Muscle of leg (tissue), 3 donors: ENCODE measurements at regions not wholly inside any gene's neighbourhood (a gene's known extent, or its start where the extent isn't known, plus 50 kb on each side); places are given as distances from the start of the nearest gene placed in this dataset.
A peak's percentile ranks its signal among the peaks of the same experiment; 100 is the strongest.

Experiments used
- DNase-seq: peaks from one replicate; pipeline ENCODE4 v3.0.0; 2013
- H3K27ac ChIP-seq: one replicate; pipeline ENCODE4 v1.5.1; 2013; ENCODE audit warnings: mild to moderate bottlenecking, low read length, control low read depth
- H3K27me3 ChIP-seq: one replicate; pipeline ENCODE4 v1.6.1; 2013; ENCODE audit warnings: low read length; ENCODE audit not compliant: control insufficient read depth, insufficient read depth
- H3K36me3 ChIP-seq: one replicate; pipeline ENCODE4 v1.6.1; 2013; ENCODE audit warnings: low read length; ENCODE audit not compliant: control insufficient read depth, insufficient read depth
- H3K4me1 ChIP-seq: one replicate; pipeline ENCODE4 v1.6.1; 2013; ENCODE audit warnings: low read length; ENCODE audit not compliant: control insufficient read depth, insufficient read depth
- H3K4me3 ChIP-seq: one replicate; pipeline ENCODE4 v1.5.1; 2013; ENCODE audit warnings: low read length, control low read depth
- H3K9me3 ChIP-seq: replicated peaks from 2 replicates; pipeline ENCODE4 v1.6.1; 2013; ENCODE audit warnings: low read depth, low read length; ENCODE audit not compliant: control insufficient read depth
- WGBS: methylation state at CpG from one replicate; pipeline ENCODE4 v1.1.5; 2013; ENCODE audit warnings: missing lambda C conversion rate; ENCODE audit not compliant: insufficient coverage; 5-methylcytosine and 5-hydroxymethylcytosine counted together

GRCh38 chr20:55173601-55174000 lies 698.2 kb downstream of the DOK5 start:
- Histone ChIP-seq H3K27ac (no peak overlapping the region), H3K4me3 (no peak overlapping the region), H3K9me3 (no peaks in the 10 kb centered on the region), H3K36me3 (no peaks in the 10 kb centered on the region), H3K27me3 (no peaks in the 10 kb centered on the region), H3K4me1 (no peaks in the 10 kb centered on the region)
- DNase-seq: no peak
- 75% methylated on average over 1 of the region's 1 CpG for WGBS

- no peak overlapping the region for H3K27ac ChIP-seq
- no peak for DNase-seq
Measured at GRCh38 chr20:55172310-55173002, 697.1 kb downstream of the DOK5 start.

GRCh38 chr20:55166063-55166462 lies 690.7 kb downstream of the DOK5 start:
- H3K27me3 ChIP-seq: no peaks in the 10 kb centered on the region
- WGBS: no CpG with 5 or more reads among the region's 2 CpGs
- no peaks in the 10 kb centered on the region for H3K36me3 ChIP-seq
- no peak overlapping the region for H3K4me3 ChIP-seq
- DNase-seq: no peak
- no peak overlapping the region for H3K27ac ChIP-seq
- H3K4me1 ChIP-seq: no peaks in the 10 kb centered on the region
- H3K9me3 ChIP-seq: no peaks in the 10 kb centered on the region

More at GRCh38 chr20:55172310-55173002, 697.1 kb downstream of the DOK5 start:
- Histone ChIP-seq H3K27me3 (no peaks in the 10 kb centered on the region), H3K4me1 (no peaks in the 10 kb centered on the region), H3K36me3 (no peaks in the 10 kb centered on the region), H3K9me3 (no peaks in the 10 kb centered on the region), H3K4me3 (no peak overlapping the region)
- WGBS: no CpG with 5 or more reads among the region's 4 CpGs

- no CpG with 5 or more reads among the region's 1 CpG for WGBS
- no peaks in the 10 kb centered on the region for H3K36me3 ChIP-seq
Measured at GRCh38 chr20:55160996-55161395, 685.6 kb downstream of the DOK5 start.

GRCh38 chr20:55160037-55160436 lies 684.6 kb downstream of the DOK5 start:
- DNase-seq: no peak
- no peaks in the 10 kb centered on the region for H3K9me3 ChIP-seq
- H3K27ac ChIP-seq: no peak overlapping the region
- no peaks in the 10 kb centered on the region for H3K27me3 ChIP-seq
- H3K4me1 ChIP-seq: no peaks in the 10 kb centered on the region
- H3K36me3 ChIP-seq: no peaks in the 10 kb centered on the region
- WGBS: no CpG with 5 or more reads among the region's 3 CpGs
- H3K4me3 ChIP-seq: no peak overlapping the region

More at GRCh38 chr20:55160996-55161395, 685.6 kb downstream of the DOK5 start:
- Histone ChIP-seq H3K4me3 (no peak overlapping the region), H3K27me3 (no peaks in the 10 kb centered on the region), H3K4me1 (no peaks in the 10 kb centered on the region), H3K27ac (no peak overlapping the region), H3K9me3 (no peaks in the 10 kb centered on the region)
- no peak for DNase-seq

GRCh38 chr20:55159230-55159629 lies 683.8 kb downstream of the DOK5 start:
- WGBS: no CpG with 5 or more reads among the region's 3 CpGs
- no peaks in the 10 kb centered on the region for H3K27me3 ChIP-seq
- H3K36me3 ChIP-seq: no peaks in the 10 kb centered on the region
- H3K4me3 ChIP-seq: no peak overlapping the region
- no peaks in the 10 kb centered on the region for H3K4me1 ChIP-seq
- H3K27ac ChIP-seq: no peak overlapping the region
- no peak for DNase-seq
- no peaks in the 10 kb centered on the region for H3K9me3 ChIP-seq

GRCh38 chr20:55158446-55158845 lies 683.1 kb downstream of the DOK5 start:
- WGBS: no CpG with 5 or more reads among the region's 2 CpGs

GRCh38 chr20:55155360-55155759 lies 680.0 kb downstream of the DOK5 start:
- Histone ChIP-seq H3K36me3 (no peaks in the 10 kb centered on the region), H3K4me3 (no peak overlapping the region), H3K27me3 (no peaks in the 10 kb centered on the region), H3K9me3 (no peaks in the 10 kb centered on the region), H3K4me1 (no peaks in the 10 kb centered on the region), H3K27ac (no peak overlapping the region)
- no peak for DNase-seq

More at GRCh38 chr20:55158446-55158845, 683.1 kb downstream of the DOK5 start:
- Histone ChIP-seq H3K4me1 (no peaks in the 10 kb centered on the region), H3K4me3 (no peak overlapping the region), H3K27me3 (no peaks in the 10 kb centered on the region), H3K36me3 (no peaks in the 10 kb centered on the region), H3K27ac (no peak overlapping the region), H3K9me3 (no peaks in the 10 kb centered on the region)
- DNase-seq: no peak

- no peaks in the 10 kb centered on the region for H3K36me3 ChIP-seq
- no peak overlapping the region for H3K27ac ChIP-seq
- H3K9me3 ChIP-seq: no peaks in the 10 kb centered on the region
- H3K4me3 ChIP-seq: no peak overlapping the region
- H3K27me3 ChIP-seq: no peaks in the 10 kb centered on the region
- peak; percentile 63 for DNase-seq
- no CpG with 5 or more reads among the region's 3 CpGs for WGBS
- no peaks in the 10 kb centered on the region for H3K4me1 ChIP-seq
Measured at GRCh38 chr20:55153001-55153645, 677.7 kb downstream of the DOK5 start.

GRCh38 chr20:55151171-55151570 lies 675.8 kb downstream of the DOK5 start:
- no peak for DNase-seq
- Histone ChIP-seq H3K27ac (no peak overlapping the region), H3K27me3 (no peaks in the 10 kb centered on the region), H3K4me3 (no peak overlapping the region), H3K36me3 (no peaks in the 10 kb centered on the region), H3K9me3 (no peaks in the 10 kb centered on the region), H3K4me1 (no peaks in the 10 kb centered on the region)
- 0% methylated on average over 2 of the region's 4 CpGs for WGBS
